Upper lobe of left lung (tissue), 6 donors: ENCODE measurements at regions not wholly inside any gene's neighbourhood (a gene's known extent, or its start where the extent isn't known, plus 50 kb on each side); places are given as distances from the start of the nearest gene placed in this dataset.

ENCODE experiments used
- ATAC-seq, 2 donors: fragments of 200-7000 bp; cut with Tn5 transposase; one replicate each; pipeline ENCODE4 v1.9.1; 2022; ENCODE audit warnings: mild to moderate bottlenecking in 2 of 2, moderate library complexity in 2 of 2; ENCODE audit not compliant: low FRiP score in 2 of 2
- DNase-seq, 2 donors: peaks; one replicate each; pipeline ENCODE4 v3.0.0-alpha.2; 2019 to 2020
- H3K27ac ChIP-seq, 4 donors: fragments of 200-600 bp; sonication (generic); one replicate each; pipeline ENCODE4 v1.5.1; 2016 to 2019
- H3K27me3 ChIP-seq, 4 donors: fragments of 200-600 bp; sonication (generic); one replicate each; pipeline ENCODE4 v1.5.1; 2017 to 2019
- H3K36me3 ChIP-seq, 4 donors: fragments of 200-600 bp; sonication (generic); one replicate each; pipeline ENCODE4 v1.5.1; 2016 to 2019
- H3K4me1 ChIP-seq, 4 donors: fragments of 200-600 bp; sonication (generic); one replicate each; pipeline ENCODE4 v1.5.1; 2018 to 2019
- H3K4me3 ChIP-seq, 4 donors: fragments of 200-600 bp; sonication (generic); one replicate each; pipeline ENCODE4 v1.5.1; 2017 to 2019; ENCODE audit warnings: mild to moderate bottlenecking in 2 of 4, moderate library complexity in 1 of 4
- H3K9me3 ChIP-seq, 4 donors: fragments of 200-600 bp; sonication (generic); one replicate each; pipeline ENCODE4 v1.5.1; 2018 to 2019
- CTCF ChIP-seq, 6 experiments: fragments of 450-650 bp in 4 of 6; fragments of 200-600 bp in 2 of 6; sonication (generic) in 2 of 6; IDR thresholded peaks; one replicate each; pipeline ENCODE4 v1.5.1; 2016 to 2019; ENCODE audit warnings: antibody characterized with exemption in 6 of 6
- EP300 ChIP-seq, 4 donors: sonication (generic); formaldehyde crosslinking; IDR thresholded peaks; one replicate each; pipeline ENCODE4 v1.5.1; 2017; ENCODE audit warnings: antibody characterized with exemption in 4 of 4, control low read depth in 2 of 4
- POLR2A ChIP-seq, 4 donors: fragments of 450-650 bp; IDR thresholded peaks; one replicate each; pipeline ENCODE4 v1.5.1; 2016 to 2017; ENCODE audit warnings: antibody characterized with exemption in 4 of 4, mild to moderate bottlenecking in 2 of 4
- POLR2AphosphoS5 ChIP-seq, 2 donors: sonication (generic); formaldehyde crosslinking; IDR thresholded peaks; one replicate each; pipeline ENCODE4 v1.5.1; 2017; ENCODE audit warnings: antibody characterized with exemption in 2 of 2
- WGBS, 2 donors: methylation state at CpG; one replicate each; pipeline ENCODE4 v1.1.5; 2017 to 2018; 5-methylcytosine and 5-hydroxymethylcytosine counted together
- donor health status: DM: no; HTN: no; CAD: no; lungs with moderate emphysema.
- donor health status: DM: no; HTN: yes; CAD: no; lungs with severe emphysema.

- ATAC-seq (no peak), DNase-seq (no peak)
- H3K36me3 ChIP-seq: no peaks in the 10 kb centered on the region
- WGBS, 2 donors: 90 to 94% methylated on average over 8 of the region's 8 CpGs
- H3K27me3 ChIP-seq: no peaks in the 10 kb centered on the region
- peaks cover under 1 to 6% (median 4%) of the 10 kb centered on the region in 4 donors for H3K4me1 ChIP-seq
- TF ChIP-seq CTCF (IDR thresholded peaks at IDR 0.05): no peak
- no peak for TF ChIP-seq POLR2A (IDR thresholded peaks at IDR 0.05)
- TF ChIP-seq EP300 (IDR thresholded peaks at IDR 0.05): no peak
- no peak for TF ChIP-seq POLR2AphosphoS5 (IDR thresholded peaks at IDR 0.05)
- H3K4me3 ChIP-seq: no peak overlapping the region
- no peak overlapping the region for H3K27ac ChIP-seq
- H3K9me3 ChIP-seq: no peaks in the 10 kb centered on the region
Measured at GRCh38 chr1:232301246-232301645, 328.7 kb downstream of the SIPA1L2 start.

DNA sequence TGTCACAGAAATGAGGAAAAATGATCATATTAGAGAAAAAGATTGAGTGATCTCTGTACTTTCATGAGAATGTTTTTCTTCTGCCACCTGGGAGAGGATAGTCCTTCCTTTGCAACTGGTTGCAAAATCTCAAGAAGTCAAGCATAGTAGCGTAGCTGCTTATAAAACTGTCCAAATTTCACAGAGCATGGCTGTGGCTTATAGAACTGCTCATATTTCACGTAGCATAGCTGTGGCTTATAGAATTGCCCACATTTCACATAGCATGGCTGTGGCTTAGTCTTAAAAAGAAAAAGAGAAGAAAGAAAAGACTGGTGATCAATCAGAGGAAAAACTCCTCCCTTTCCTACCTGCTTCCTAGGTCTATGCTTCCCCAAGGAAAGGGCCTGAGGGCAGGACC lies 329.5 kb downstream of the SIPA1L2 start:
- DNase-seq (no peak), ATAC-seq (no peak)
- H3K4me3 ChIP-seq: no peak overlapping the region
- H3K4me1 ChIP-seq: peaks cover 0 to under 1% (median 0%) of the 10 kb centered on the region in 4 donors
- no peak overlapping the region for H3K27ac ChIP-seq
- H3K9me3 ChIP-seq: no peaks in the 10 kb centered on the region
- WGBS, 2 donors: 91 to 93% methylated on average over 2 of the region's 2 CpGs
- TF ChIP-seq POLR2A (IDR thresholded peaks at IDR 0.05) (no peak), POLR2AphosphoS5 (IDR thresholded peaks at IDR 0.05) (no peak), EP300 (IDR thresholded peaks at IDR 0.05) (no peak), CTCF (IDR thresholded peaks at IDR 0.05) (no peak)
- H3K36me3 ChIP-seq: no peaks in the 10 kb centered on the region
- H3K27me3 ChIP-seq: no peaks in the 10 kb centered on the region

DNA sequence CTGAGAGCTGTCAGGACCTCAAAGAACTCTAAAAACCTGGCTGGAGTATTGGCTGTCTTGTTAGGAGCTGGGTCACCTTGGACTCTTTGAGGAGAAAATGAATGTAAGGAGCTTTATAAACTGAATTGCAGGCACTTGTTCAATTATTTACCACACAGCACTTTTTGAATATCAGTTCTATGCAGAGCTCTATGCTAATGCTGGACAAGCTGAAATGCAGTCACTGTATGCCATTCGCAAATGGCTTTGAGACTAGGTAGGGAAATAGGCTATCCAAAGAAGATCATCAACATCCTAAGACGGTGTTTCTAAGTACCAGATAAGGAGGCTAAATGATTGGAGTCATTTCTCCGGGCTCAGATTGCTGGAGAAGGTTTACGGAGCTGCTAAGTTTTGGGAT lies 333.5 kb downstream of the SIPA1L2 start:
- Histone ChIP-seq H3K36me3 (no peaks in the 10 kb centered on the region), H3K4me1 (peaks cover 0 to 7% (median 0%) of the 10 kb centered on the region in 4 donors), H3K4me3 (no peak overlapping the region), H3K9me3 (no peaks in the 10 kb centered on the region), H3K27me3 (no peaks in the 10 kb centered on the region), H3K27ac (no peak overlapping the region)
- no peak for TF ChIP-seq POLR2A (IDR thresholded peaks at IDR 0.05)
- TF ChIP-seq EP300 (IDR thresholded peaks at IDR 0.05): no peak
- no peak for TF ChIP-seq POLR2AphosphoS5 (IDR thresholded peaks at IDR 0.05)
- no peak for TF ChIP-seq CTCF (IDR thresholded peaks at IDR 0.05)
- no peak for DNase-seq
- no peak for ATAC-seq
- 72 to 85% methylated on average over 4 of the region's 4 CpGs for WGBS, 2 donors

- no peak for ATAC-seq
- DNase-seq: no peak
- no peak overlapping the region for H3K4me3 ChIP-seq
- no peaks in the 10 kb centered on the region for H3K9me3 ChIP-seq
- 88 to 94% methylated on average over 3 of the region's 3 CpGs for WGBS, 2 donors
- H3K36me3 ChIP-seq: no peaks in the 10 kb centered on the region
- no peaks in the 10 kb centered on the region for H3K27me3 ChIP-seq
- no peak overlapping the region for H3K27ac ChIP-seq
- peaks cover 0 to 10% (median 0%) of the 10 kb centered on the region in 4 donors for H3K4me1 ChIP-seq
- no peak for TF ChIP-seq EP300 (IDR thresholded peaks at IDR 0.05)
- TF ChIP-seq CTCF (IDR thresholded peaks at IDR 0.05): no peak
- TF ChIP-seq POLR2AphosphoS5 (IDR thresholded peaks at IDR 0.05): no peak
- TF ChIP-seq POLR2A (IDR thresholded peaks at IDR 0.05): no peak
Measured at GRCh38 chr1:232293361-232293760, 336.6 kb downstream of the SIPA1L2 start.

DNA sequence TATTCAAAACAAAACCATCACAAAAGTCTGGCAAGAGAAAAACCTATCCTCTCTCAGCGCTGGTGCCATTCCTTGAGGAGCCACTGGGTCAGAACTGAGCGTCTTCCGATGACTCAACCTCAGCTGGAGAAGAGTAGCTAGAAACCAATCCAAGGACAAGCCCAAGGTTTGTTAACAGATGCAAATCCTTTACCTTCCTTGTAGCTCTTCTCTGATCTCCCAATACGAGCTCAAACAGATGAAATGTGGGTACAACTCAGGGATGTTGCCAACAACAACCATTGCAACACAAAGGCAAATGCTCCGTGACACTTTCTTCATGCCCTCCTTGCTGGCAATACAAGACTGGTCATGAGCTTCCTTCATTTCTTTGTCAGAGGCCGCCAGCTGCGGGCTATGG lies 337.1 kb downstream of the SIPA1L2 start:
- ATAC-seq: no peak
- Histone ChIP-seq H3K9me3 (no peaks in the 10 kb centered on the region), H3K36me3 (no peaks in the 10 kb centered on the region), H3K4me3 (no peak overlapping the region), H3K27me3 (no peaks in the 10 kb centered on the region), H3K27ac (no peak overlapping the region), H3K4me1 (peaks cover 0 to 10% (median 0%) of the 10 kb centered on the region in 4 donors)
- no peak for DNase-seq
- WGBS, 2 donors: 89 to 95% methylated on average over 7 of the region's 7 CpGs
- TF ChIP-seq EP300 (IDR thresholded peaks at IDR 0.05) (no peak), CTCF (IDR thresholded peaks at IDR 0.05) (no peak), POLR2A (IDR thresholded peaks at IDR 0.05) (no peak), POLR2AphosphoS5 (IDR thresholded peaks at IDR 0.05) (no peak)
